Left renal pelvis (tissue), 4 donors: ENCODE measurements at regions not wholly inside any gene's neighbourhood (a gene's known extent, or its start where the extent isn't known, plus 50 kb on each side); places are given as distances from the start of the nearest gene placed in this dataset.
"Not testable (repeated sequence)": the region's sequence is repeated elsewhere in the genome, so short reads cannot be mapped to it uniquely, and the experiment has no call there.

ENCODE experiments used
- DNase-seq, 4 donors: peaks; one replicate each; pipeline ENCODE4 v3.0.0-alpha.2; 2013; ENCODE audit warnings: low read depth in 4 of 4, low spot score in 3 of 4

DNA sequence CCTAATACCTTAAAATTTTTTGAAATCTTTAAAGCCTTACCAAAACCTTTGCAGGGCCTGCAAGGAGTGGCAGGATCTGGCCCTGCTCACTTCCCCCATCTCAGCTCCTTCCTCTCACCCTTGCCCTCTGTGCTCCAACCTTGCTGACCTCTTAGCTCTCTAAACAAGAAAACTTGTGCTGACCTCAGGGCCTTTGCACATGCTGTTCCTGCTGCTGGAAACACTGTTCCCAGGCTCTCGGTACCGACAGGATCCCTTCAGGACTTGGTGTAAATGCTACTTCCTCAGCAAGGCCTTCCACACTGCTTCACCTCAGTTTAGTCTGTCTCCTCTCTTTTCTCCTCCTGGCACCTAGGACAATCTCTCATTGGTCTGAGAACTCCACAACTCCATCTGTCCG, 155.4 kb upstream of the IQSEC1 start:
- DNase-seq = no peak

- DNase-seq = not testable (repeated sequence)
Observed at GRCh38 chr3:13228169-13228568, 154.9 kb upstream of the IQSEC1 start.

GRCh38 chr3:13227315-13228165, 154.3 kb upstream of the IQSEC1 start:
- no peak for DNase-seq

GRCh38 chr3:13224967-13225366, 151.7 kb upstream of the IQSEC1 start:
- DNase-seq = no peak

GRCh38 chr3:13223574-13224237, 150.5 kb upstream of the IQSEC1 start:
- no peak for DNase-seq

DNA sequence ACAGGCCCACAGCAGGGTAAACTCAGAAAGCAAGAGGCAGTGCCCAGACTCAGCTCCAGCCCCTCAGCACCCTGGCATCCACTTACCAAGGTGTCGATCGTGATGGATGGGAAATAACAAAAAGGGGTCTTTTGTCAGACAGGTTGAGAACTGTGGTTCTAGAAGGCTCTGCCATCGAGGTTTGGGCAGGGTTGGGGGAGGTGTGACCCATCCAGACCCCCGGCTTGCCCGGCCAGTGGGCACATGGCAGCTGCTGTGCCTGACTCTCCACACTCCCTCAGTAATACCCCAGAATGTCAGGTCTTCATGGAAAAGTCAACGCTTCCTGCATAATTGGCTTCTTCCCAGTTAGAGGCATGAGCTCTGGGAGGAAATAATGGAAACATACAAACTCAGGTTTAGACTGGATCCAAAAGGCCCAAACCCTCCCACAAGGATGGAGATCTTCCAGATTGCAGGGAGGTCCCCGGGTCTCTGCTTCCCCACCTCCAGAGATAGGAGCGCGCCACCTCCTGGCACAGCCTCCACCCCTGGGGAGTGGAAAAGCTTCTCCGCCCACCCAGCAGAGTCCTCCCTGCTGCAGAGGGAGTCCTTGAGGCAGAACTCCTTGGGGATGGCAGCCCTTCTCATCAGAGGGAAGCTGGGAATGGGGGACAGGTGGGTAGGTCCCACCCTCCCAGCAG, 149.8 kb upstream of the IQSEC1 start:
- no peak for DNase-seq

DNA sequence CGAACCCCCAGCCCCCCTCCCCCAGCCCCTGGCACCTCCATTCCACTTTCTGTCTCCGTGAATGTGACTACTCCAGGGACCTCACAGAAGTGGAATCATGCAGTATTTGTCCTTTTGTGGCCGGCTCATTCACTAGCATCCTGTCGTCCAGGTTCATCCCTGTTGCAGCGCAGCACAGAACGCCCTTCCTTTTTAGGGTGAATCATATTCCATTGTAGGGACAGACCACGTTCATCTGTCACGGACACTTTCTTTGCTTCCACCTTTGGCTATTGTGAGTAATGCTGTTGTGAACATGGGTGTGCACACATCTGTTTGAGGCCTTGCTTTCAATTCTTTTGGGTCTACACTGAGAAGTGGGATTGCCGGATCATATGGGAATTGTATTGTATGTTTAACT, 148.9 kb upstream of the IQSEC1 start:
- DNase-seq = no peak

DNA sequence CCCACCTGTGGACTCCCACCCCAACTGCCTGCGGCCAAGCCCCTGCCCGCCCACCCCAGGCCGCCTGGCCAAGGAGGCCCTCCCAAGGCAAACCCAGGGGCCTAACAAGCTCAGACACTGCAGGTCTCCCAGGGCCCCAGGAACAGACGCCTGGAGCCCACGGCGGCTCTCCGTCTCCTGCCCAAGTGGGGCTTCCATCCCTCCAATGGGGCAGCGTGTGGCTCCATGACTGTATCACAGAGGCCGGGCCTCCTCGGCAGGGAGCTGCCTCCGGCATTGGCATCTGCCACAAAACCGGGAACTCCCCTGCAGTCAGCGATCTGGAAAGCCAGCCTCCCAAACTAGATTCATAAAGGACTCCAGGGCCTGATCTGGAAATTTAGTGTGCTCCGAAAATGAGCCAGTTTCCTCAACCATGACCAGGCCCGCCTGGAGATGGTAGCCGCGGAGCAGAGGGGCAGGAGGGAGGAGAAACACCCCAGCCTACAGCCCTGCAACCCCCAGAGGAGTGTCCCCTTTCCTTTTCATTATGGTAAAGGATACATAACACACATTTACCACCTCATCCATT, 148.3 kb upstream of the IQSEC1 start:
- no peak for DNase-seq

DNA sequence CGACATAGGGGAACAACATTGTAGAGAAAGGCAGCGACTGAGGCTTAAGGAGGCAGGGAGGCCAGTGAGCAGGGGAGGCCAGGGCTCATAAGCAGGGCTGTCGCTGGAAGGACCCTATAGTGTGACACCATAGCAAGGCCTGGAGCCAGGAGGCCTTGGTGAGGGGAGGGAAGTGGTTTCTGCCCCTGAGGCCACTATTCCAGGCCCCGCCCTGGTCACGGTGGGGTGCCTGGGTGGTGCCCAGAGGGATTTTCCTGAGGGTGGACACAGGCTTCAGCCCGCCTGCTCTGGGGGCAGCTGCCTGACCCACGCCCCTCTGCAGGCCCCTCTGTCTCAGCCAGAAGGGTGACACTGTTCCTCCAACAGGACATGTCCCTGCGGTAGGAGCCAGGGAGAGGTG, 147.8 kb upstream of the IQSEC1 start:
- DNase-seq = no peak

DNA sequence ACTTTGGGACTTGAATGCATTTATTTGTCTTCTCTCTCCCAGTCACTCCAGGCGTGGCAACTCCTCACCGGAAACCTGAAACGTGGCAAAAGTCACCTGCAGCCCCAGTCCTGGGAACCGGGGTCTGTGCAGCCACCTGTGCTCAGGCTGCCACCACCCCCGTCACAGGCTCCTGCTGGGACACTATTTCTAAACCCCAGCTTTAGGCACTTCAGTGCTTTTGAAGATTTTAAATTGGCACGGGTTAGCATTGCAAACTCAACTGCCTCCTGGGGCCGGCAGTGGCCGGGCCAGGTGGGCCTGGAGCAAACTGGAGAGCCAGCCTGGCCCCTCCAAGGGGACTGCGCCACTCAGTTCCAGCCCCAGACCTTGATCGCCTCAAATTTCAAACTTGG, 146.7 kb upstream of the IQSEC1 start:
- DNase-seq = no peak

DNA sequence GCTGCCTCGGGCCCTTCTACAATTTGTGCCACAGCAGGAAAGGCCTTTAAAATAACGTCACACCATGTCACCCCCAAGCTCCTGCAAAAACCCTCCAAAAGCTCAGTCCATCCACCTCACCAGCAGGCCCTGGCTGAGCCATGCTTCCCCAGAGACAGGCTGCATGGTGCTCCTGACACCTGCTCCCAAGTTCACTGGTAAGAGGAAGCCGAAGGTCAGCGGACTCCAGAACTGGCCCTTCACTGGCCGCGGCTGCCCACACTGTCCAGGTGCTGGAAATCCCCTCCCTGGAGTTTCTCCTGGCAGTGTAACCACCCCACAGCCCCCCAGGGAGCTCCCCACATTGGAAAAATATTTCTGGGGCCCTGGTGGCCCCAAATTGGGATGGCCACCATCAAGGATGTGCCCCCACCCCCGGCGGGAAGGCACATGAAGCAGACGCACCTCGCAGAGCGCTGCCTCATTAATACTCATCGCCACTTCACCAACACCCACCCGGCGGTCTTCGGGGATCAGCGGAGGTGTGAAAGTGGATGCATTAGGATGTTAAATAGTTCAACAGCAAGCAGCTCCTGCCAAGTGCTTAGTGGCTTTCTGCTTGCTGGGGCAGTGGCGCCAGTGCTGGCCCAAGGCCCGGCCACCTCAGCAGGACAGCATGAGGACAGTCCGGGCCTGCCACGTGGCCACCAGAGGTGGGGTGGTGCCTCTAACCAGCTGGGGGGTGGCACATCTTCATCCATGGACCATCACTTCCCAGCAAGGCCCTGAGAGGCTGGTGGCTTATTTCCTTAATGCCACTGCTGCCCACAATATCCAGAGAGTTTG, 146.1 kb upstream of the IQSEC1 start:
- DNase-seq = no peak

GRCh38 chr3:13218541-13218908, 145.3 kb upstream of the IQSEC1 start:
- DNase-seq = no peak

DNA sequence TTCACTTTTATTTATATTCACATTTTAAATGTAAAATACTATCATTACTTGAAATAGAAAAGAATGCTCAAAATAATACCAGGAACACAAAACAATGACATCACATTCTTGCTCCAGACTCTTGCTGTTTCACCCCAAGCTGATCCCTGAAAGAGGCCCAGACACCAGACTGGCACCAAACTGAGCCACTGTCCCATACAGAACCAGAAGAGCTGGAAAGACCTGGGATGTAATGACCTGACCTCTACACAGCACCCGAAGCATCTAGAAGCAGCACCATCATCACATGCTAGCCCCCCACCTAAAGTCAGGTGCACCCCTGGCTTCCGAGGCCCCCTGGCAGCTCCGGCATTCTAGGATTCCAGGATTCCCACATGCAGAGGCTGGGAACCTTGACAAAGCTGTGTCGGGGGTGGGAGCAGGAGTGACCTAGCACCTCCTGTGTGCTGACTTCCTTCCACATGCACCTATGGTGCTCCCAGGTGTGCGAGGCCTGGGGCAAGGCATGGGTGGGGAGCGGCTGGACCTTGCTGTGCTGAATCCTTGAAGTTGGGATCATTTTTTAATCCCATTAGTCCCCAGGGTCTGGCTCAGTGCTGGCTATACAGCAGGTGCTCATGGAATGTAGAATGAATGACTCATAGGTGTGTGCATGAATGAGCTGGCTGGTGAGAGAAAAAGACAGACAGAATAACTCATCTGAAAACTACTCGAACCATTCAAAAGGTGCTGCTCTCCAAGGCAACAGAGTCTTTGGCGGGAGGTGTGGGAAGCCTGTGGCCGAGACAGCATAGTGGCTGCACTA, 144.7 kb upstream of the IQSEC1 start:
- no peak for DNase-seq

GRCh38 chr3:13217253-13217652, 144.0 kb upstream of the IQSEC1 start:
- DNase-seq = no peak

- no peak for DNase-seq
Observed at GRCh38 chr3:13215940-13216546, 142.8 kb upstream of the IQSEC1 start.

DNA sequence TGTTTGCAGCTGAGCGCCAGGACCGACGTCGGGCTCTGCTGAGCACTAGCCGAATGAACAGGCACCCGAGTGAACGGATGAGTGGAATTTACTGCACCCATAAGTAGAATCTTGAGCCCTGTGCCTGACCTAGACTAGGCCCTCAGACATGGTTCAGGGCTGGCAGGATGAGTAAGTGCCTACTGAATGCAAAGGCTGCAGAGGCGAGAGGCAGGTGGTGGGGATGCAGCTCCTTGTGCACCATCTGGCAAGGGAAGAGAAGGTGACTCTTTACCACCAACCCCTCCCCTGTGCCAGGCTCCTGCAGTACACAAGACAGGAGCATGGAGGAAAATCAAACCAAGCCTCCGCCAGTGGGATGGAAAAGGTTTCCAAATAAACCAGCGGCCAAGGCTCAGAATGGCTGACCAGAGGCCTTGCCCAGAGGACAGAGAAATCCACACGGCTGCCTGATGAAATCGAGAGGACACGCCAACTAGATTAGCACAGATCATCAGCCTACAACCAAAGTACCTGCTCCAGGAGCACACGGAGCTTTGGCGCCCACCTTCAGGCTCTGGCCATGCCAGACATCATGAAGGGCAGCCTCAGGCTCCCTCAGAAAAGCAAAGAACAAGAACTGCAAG, 141.7 kb upstream of the IQSEC1 start:
- no peak for DNase-seq

DNA sequence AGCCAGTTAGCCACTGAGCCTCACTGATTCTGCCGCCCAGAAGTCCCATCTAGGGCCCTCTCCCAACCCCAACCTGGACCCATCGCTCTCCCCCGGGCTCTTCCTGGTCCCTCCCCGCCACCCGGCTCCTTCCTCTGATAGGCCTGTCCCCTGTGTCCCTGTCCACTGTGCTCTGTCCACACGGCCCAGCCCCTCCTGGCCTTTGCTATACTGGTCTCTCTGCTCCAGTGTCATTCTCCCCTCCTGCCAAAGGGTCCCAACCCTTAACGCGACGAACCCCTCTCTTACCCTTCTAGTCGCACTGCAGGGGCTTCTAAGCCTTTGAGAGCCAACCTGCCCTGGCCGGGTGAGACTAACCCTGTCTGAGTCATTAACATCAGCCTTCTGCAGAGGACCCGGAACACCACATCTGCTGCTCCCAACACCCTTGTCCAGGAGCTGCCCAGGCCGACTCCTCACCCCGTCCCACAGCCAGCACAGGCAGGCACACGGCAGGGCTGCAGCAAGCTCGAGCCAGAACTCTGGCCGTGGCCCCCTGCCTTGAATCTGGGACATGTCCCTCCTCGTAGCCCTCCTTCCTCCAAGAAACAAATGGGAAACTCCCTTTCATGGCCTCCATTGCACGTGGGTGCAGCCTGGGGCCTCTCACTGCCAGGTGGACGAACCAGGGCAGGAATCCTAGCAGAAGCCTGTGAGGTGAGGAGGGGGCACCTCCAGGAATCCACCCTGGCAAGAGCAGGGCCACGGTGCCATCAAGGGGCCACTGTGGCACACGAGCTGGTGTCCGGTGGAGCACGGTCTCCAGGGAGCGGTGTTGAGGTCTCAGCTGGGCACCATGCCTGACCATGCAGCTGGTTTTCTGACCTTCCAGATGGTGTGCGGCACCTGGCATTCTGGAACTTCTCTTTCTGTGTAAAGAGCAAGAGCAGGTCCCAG, 140.9 kb upstream of the IQSEC1 start:
- no peak for DNase-seq

DNA sequence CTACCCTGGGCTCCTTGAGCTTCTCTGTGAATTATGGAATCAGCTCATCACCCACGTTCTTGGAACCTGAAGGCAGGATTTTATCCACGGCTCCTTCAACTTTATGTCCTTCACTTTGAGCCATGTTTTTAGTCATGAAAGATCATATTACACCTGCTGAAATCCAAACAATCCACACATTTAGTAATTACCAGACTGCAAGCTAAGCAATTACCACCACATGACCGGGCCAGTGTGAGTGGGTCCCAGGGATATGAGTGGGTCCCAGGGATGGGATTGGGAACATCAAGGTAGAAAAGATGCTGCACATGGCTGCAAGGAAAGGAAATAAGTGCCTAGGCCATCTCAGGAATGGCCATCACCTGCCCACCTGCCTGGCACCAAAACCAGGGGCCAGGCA, 140.3 kb upstream of the IQSEC1 start:
- DNase-seq = no peak
